ENCODE measurements at regions not wholly inside any gene's neighbourhood (a gene's known extent, or its start where the extent isn't known, plus 50 kb on each side); places are given as distances from the start of the nearest gene placed in this dataset.

GRCh38 chr2:48180557-48180956 lies 133.9 kb upstream of the FOXN2 start:
- TF ChIP-seq POLR2A (IDR thresholded peaks at IDR 0.05; ENCODE audit: borderline replicate concordance, extremely low read depth, insufficient read depth, insufficient read length): no peak
- TF ChIP-seq, protein P1, sequence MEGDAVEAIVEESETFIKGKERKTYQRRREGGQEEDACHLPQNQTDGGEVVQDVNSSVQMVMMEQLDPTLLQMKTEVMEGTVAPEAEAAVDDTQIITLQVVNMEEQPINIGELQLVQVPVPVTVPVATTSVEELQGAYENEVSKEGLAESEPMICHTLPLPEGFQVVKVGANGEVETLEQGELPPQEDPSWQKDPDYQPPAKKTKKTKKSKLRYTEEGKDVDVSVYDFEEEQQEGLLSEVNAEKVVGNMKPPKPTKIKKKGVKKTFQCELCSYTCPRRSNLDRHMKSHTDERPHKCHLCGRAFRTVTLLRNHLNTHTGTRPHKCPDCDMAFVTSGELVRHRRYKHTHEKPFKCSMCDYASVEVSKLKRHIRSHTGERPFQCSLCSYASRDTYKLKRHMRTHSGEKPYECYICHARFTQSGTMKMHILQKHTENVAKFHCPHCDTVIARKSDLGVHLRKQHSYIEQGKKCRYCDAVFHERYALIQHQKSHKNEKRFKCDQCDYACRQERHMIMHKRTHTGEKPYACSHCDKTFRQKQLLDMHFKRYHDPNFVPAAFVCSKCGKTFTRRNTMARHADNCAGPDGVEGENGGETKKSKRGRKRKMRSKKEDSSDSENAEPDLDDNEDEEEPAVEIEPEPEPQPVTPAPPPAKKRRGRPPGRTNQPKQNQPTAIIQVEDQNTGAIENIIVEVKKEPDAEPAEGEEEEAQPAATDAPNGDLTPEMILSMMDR (IDR thresholded peaks at IDR 0.05 in 2 of 3, conservative IDR thresholded peaks at IDR 0.05 in 1 of 3; ENCODE audit: borderline replicate concordance in 1 of 3, insufficient read depth in 1 of 3, low read depth in 2 of 3, low read length in 2 of 3): no peak
- no peak for TF ChIP-seq CEBPB (IDR thresholded peaks at IDR 0.05; ENCODE audit: low read depth)
- TF ChIP-seq, protein P2, sequence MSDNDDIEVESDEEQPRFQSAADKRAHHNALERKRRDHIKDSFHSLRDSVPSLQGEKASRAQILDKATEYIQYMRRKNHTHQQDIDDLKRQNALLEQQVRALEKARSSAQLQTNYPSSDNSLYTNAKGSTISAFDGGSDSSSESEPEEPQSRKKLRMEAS (IDR thresholded peaks at IDR 0.05): no peak
- TF ChIP-seq EGR1 (IDR thresholded peaks at IDR 0.05; ENCODE audit: low read depth): no peak
- no peak for TF ChIP-seq JUND (IDR thresholded peaks at IDR 0.05)
- no peak for TF ChIP-seq SP1 (IDR thresholded peaks at IDR 0.05; ENCODE audit: low read depth)
